Esophagus muscularis mucosa (tissue), 4 donors: ENCODE measurements at regions not wholly inside any gene's neighbourhood (a gene's known extent, or its start where the extent isn't known, plus 50 kb on each side); places are given as distances from the start of the nearest gene placed in this dataset.
"Not testable (repeated sequence)": the region's sequence is repeated elsewhere in the genome, so short reads cannot be mapped to it uniquely, and the experiment has no call there.

Source experiments
- DNase-seq: peaks from one replicate; pipeline ENCODE4 v3.0.0-alpha.2; 2017; ENCODE audit errors: extremely low spot score
- H3K27ac ChIP-seq, 4 donors: fragments of 200-600 bp; sonication (generic); replicated peaks in 1 of 4; 1 replicate in 3 of 4; 2 replicates in 1 of 4; pipeline ENCODE4 v1.5.1; 2016 to 2019; ENCODE audit warnings: mild to moderate bottlenecking in 1 of 4
- H3K27me3 ChIP-seq, 4 donors: fragments of 200-600 bp; sonication (generic); one replicate each; pipeline versions ENCODE4 v1.5.1 to v1.6.0; 2016 to 2019
- H3K36me3 ChIP-seq, 4 donors: fragments of 200-600 bp; sonication (generic); one replicate each; pipeline ENCODE4 v1.5.1; 2016 to 2019
- H3K4me1 ChIP-seq, 4 donors: fragments of 200-600 bp; sonication (generic); one replicate each; pipeline ENCODE4 v1.5.1; 2016 to 2019
- H3K4me3 ChIP-seq, 4 donors: fragments of 200-600 bp; sonication (generic); 1 replicate in 2 of 4; 2 replicates in 2 of 4; pipeline ENCODE4 v1.5.1; 2016 to 2019; ENCODE audit warnings: mild to moderate bottlenecking in 4 of 4, moderate library complexity in 1 of 4
- H3K9me3 ChIP-seq, 4 donors: fragments of 200-600 bp; sonication (generic); 1 replicate in 3 of 4; 2 replicates in 1 of 4; pipeline ENCODE4 v1.5.1; 2016 to 2019
- CTCF ChIP-seq, 3 experiments: fragments of 200-600 bp in 2 of 3; fragments of 450-650 bp in 1 of 3; sonication (generic) in 2 of 3; IDR thresholded peaks; one replicate each; pipeline ENCODE4 v1.5.1; 2017 to 2019; ENCODE audit warnings: antibody characterized with exemption in 3 of 3, mild to moderate bottlenecking in 2 of 3, moderate library complexity in 1 of 3
- EP300 ChIP-seq: sonication (generic); formaldehyde crosslinking; IDR thresholded peaks from one replicate; pipeline ENCODE4 v1.6.1; 2017; ENCODE audit warnings: antibody characterized with exemption
- POLR2A ChIP-seq: fragments of 450-650 bp; IDR thresholded peaks from one replicate; pipeline ENCODE4 v1.6.1; 2017; ENCODE audit warnings: antibody characterized with exemption, moderate library complexity, mild to moderate bottlenecking, low read depth
- POLR2AphosphoS5 ChIP-seq, 2 donors: sonication (generic); formaldehyde crosslinking; IDR thresholded peaks; one replicate each; pipeline ENCODE4 v1.6.1; 2017; ENCODE audit warnings: antibody characterized with exemption in 2 of 2
- WGBS: methylation state at CpG from one replicate; pipeline ENCODE4 v1.1.5; 2018; 5-methylcytosine and 5-hydroxymethylcytosine counted together
- intact Hi-C: fragments of 100-400 bp; cut with DNase I; formaldehyde crosslinking; loops from one replicate; pipeline ENCODE4 v1.15.1; 2023

- Histone ChIP-seq H3K4me1 (no peaks in the 10 kb centered on the region), H3K4me3 (no peak overlapping the region), H3K27ac (no peak overlapping the region), H3K27me3 (peaks cover 0 to 38% (median 0%) of the 10 kb centered on the region in 4 donors), H3K9me3 (no peaks in the 10 kb centered on the region), H3K36me3 (no peaks in the 10 kb centered on the region)
- intact Hi-C loops, result no loop called here
- 62% methylated on average over 3 of the region's 3 CpGs for WGBS
- DNase-seq, result no peak
- TF ChIP-seq POLR2A (no peak), EP300 (no peak), POLR2AphosphoS5 (IDR thresholded peaks at IDR 0.05) (no peak), CTCF (IDR thresholded peaks at IDR 0.05) (no peak)
Observed at GRCh38 chr2:104945866-104946265, 92.0 kb downstream of the POU3F3 start.

GRCh38 chr2:104947456-104947855 is 90.4 kb upstream of the MRPS9 start:
- intact Hi-C loops, H3K4me3 ChIP-seq, H3K4me1 ChIP-seq, H3K36me3 ChIP-seq, DNase-seq, H3K9me3 ChIP-seq, H3K27ac ChIP-seq: not testable (repeated sequence)
- WGBS, result 31% methylated on average over 6 of the region's 7 CpGs
- H3K27me3 ChIP-seq, result peaks cover 0 to 39% (median 0%) of the 10 kb centered on the region in 4 donors

- intact Hi-C loops, result no loop called here
- Histone ChIP-seq H3K27me3 (peaks cover 0 to 15% (median 0%) of the 10 kb centered on the region in 4 donors), H3K4me1 (no peaks in the 10 kb centered on the region), H3K4me3 (no peak overlapping the region), H3K9me3 (peaks cover 0 to 4% (median 2%) of the 10 kb centered on the region in 4 donors), H3K27ac (no peak overlapping the region), H3K36me3 (no peaks in the 10 kb centered on the region)
- no peak for DNase-seq
- TF ChIP-seq POLR2A (no peak), EP300 (no peak), CTCF (IDR thresholded peaks at IDR 0.05) (no peak)
- 83% methylated on average over 4 of the region's 4 CpGs for WGBS
Observed at GRCh38 chr2:104952976-104953375, 84.9 kb upstream of the MRPS9 start.

GRCh38 chr2:104965900-104966299 is 72.0 kb upstream of the MRPS9 start:
- Histone ChIP-seq H3K4me1 (no peaks in the 10 kb centered on the region), H3K4me3 (no peak overlapping the region), H3K27me3 (no peaks in the 10 kb centered on the region), H3K36me3 (no peaks in the 10 kb centered on the region), H3K9me3 (peaks cover 0 to 41% (median 22%) of the 10 kb centered on the region in 4 donors), H3K27ac (no peak overlapping the region)
- TF ChIP-seq POLR2A (no peak), EP300 (no peak), POLR2AphosphoS5 (IDR thresholded peaks at IDR 0.05) (no peak), CTCF (IDR thresholded peaks at IDR 0.05) (no peak)
- intact Hi-C loops, result no loop called here
- no peak for DNase-seq

- H3K36me3 ChIP-seq, result no peaks in the 10 kb centered on the region
- H3K4me1 ChIP-seq, result no peaks in the 10 kb centered on the region
- TF ChIP-seq POLR2AphosphoS5 (IDR thresholded peaks at IDR 0.05) (no peak), EP300 (no peak), CTCF (IDR thresholded peaks at IDR 0.05) (no peak), POLR2A (no peak)
- H3K4me3 ChIP-seq, result no peak overlapping the region
- H3K9me3 ChIP-seq, result peaks cover 0 to 17% (median 7%) of the 10 kb centered on the region in 4 donors
- no peak for DNase-seq
- no peak overlapping the region for H3K27ac ChIP-seq
- WGBS, result 59% methylated on average over 3 of the region's 3 CpGs
- intact Hi-C loops, result no loop called here
- no peaks in the 10 kb centered on the region for H3K27me3 ChIP-seq
Observed at GRCh38 chr2:104969564-104969963, 68.3 kb upstream of the MRPS9 start.
